ENCODE measurements at regions not wholly inside any gene's neighbourhood (a gene's known extent, or its start where the extent isn't known, plus 50 kb on each side); places are given as distances from the start of the nearest gene placed in this dataset.
"Not testable (repeated sequence)": the region's sequence is repeated elsewhere in the genome, so short reads cannot be mapped to it uniquely, and the experiment has no call there.

DNA sequence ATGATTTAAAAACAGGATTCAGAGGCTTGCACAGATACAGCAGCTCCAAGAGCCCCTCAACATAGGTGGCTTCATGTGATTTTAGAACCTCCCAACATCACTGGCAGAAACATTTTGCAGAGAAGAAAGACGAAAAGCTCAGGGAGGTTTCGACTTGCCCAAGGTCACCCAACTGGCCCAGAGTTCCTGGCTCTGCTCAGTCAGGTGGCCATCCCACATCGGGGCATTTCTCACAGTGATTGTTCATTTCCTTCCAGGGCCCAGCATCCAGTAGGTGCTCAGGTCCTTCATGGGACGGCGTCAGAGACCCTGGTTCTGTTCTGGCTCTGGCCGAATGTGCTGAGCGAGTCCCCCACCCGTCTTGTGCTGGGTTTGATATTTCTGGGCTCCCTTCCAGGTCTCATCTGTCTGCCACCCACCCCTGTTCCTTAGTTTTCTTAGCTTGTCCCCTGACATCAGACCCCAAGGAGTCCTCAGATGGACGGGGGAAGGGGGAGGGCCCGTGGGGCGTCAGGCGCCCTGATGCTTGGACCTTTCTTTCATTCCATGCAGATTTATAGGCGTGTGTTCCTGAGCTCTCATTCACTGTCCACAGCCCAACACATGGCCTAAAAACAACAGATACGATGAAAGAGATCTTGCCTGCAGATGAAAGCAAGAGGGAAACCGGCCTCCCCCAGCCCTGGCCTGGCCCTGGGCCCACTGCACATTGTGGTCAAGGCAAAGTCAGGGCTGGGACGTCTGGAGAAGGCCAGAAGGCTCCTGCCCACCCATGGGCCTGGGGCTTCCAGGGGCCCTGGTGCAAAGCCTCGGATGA is 123.1 kb upstream of the ZBTB40 start:
- in situ Hi-C loops (cut with HindIII; ENCODE audit: low sequenced_read_pairs), result no loop called here

DNA sequence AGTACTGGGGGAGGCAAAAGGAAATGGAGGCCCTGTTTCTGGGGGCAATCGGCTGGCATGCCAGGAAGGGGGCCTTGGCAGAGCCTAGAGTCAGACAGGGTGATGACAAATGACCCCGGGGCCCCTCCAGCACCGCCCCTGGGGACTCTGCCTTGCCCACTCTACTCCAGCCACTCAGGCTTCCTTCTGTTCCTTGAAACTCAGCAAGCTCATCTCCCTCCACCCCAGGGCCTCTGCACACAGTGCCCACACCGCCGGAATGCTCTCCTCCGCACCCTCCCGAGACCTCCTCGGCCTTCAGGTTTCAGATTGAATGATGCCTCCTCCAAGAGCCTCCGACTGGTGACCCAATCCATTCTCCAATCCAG is 122.5 kb upstream of the ZBTB40 start:
- in situ Hi-C loops (cut with HindIII; ENCODE audit: low sequenced_read_pairs), result no loop called here

DNA sequence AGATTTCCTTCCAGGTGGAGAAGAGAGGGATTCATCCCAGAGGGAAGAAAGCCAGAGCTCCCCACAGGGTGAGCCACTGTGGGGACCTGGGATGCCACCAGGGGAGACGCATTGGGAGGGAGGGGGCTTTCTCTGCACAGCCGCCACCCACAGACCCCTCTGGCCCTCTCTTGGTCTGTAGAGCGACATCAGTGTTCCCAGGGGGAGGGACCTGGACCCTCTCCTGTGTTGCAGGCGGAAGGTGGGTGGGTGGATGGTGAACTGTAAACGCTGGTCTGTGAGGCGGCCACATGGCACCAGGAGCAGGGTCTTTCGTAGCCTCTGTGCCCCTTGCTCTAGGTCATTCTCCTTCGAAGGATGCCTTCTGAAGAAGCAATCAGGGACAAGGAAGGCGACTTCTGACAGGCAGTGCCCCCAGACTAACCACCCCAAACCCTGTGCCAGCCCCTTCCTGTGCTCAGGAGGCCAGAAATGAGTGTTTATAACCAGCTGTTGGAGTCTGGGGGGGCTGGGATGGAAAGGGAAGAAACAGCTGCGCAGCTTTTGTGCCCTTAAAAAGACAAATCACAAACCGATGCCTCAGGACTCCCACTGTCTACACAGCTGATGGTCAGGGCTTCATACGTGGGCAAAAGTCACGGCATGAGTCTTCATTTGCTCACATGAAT is 121.4 kb upstream of the ZBTB40 start:
- in situ Hi-C loops (cut with HindIII; ENCODE audit: low sequenced_read_pairs), result no loop called here

DNA sequence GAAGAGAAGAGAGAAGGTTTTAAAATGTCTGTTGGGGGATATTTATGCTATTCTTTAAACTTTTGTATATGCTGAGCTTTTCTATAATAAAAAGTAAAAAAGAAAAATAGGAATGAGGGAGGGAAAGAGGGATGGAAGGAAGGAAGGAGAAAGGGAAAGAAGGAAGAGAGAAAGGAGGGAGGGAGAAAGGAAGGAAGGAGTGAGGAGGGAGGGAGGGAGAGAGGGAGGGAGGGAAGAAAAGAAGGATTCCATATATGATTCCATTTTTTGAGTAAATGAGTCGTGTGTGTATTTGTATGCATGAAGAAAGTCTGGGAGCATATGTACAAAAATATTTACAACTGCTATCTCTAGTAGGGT is 120.9 kb upstream of the ZBTB40 start:
- in situ Hi-C loops (cut with HindIII; ENCODE audit: low sequenced_read_pairs), result no loop called here

DNA sequence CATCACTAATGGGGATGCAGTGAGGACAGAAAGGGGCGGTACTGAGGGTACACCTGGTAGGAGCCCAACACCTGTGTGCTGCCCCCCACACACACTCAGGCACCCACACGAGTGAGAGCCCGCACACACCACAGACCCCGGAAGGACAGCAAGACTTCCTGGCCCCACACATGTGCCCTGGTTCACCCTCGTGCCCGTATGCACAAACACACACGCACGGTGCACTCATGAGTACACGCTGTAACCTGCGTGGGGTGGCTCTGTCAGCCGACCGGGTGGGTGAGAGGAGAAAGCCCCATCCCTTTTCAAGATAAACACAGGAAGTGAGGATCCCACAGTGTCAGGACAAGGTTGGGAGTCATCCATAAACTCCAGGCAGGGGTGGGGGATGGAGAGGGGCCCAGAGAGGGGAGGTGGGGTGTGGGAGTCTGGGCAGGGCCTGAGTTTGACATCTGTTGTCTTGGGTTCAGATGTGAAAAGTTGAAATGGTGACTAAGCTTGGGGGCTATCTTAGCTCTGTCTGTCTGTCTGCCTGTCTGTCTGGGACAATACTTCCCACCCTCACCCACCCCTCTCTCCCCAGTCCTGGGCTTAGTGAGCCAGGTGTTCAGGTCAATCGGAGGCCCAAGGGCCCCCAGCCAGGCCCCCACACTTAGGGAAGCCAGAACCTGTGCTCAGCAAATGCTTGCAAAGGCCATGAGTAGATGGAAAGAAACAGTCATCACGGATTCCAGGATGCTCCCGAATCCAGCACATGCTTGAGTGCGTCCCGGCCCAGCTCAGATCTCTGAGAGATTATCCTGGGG is 119.8 kb upstream of the ZBTB40 start:
- in situ Hi-C loops (cut with HindIII; ENCODE audit: low sequenced_read_pairs), result no loop called here

DNA sequence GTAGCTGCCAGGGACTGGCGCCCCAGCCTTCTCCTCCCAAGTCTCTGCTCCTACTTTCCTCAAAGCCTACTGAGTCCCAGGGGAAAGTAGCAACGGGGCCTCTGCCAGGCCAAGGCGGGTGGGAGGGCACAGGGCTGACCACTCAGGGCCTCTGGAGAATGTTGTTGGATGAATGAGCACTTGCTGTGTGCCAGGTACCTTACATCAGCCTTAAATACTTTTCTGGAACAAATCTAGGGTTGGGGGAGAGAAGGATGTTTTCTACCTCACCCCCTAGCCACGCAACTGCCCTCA is 119.3 kb upstream of the ZBTB40 start:
- in situ Hi-C loops (cut with HindIII; ENCODE audit: low sequenced_read_pairs), result no loop called here

DNA sequence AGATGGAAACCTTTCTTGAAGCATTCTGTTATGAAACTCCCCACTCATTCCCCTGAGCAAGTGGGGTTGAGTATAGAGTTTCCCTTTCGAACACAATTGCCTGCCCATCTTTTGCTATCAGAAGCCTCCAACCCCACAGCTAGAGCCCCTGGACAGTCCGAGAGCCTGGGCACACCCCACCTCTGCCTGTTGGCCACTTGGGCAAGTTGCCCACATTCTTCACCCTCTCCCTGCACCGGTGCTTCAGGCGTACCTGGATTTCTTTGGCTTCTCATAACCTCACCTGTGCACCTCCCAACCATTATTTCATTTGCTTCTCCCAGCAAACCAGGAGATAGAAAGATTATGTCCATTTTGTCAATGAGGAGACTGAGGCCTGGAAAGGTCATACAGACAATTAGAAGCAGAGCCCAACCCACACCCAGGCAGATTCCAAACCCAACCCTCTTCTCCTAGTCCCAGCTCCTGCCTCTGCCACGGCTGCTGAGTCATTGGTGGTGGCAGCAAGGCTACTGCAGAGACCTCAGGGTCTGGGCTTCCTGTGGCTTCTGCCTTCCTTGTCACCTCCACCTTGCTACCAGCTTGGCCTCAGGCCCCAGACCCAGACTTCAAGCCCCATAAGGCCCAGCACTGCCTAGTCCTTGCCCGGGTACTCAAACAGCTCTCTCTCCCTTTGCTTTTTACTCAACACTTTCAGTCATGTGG is 118.7 kb upstream of the ZBTB40 start:
- in situ Hi-C loops (cut with HindIII; ENCODE audit: low sequenced_read_pairs), result no loop called here

DNA sequence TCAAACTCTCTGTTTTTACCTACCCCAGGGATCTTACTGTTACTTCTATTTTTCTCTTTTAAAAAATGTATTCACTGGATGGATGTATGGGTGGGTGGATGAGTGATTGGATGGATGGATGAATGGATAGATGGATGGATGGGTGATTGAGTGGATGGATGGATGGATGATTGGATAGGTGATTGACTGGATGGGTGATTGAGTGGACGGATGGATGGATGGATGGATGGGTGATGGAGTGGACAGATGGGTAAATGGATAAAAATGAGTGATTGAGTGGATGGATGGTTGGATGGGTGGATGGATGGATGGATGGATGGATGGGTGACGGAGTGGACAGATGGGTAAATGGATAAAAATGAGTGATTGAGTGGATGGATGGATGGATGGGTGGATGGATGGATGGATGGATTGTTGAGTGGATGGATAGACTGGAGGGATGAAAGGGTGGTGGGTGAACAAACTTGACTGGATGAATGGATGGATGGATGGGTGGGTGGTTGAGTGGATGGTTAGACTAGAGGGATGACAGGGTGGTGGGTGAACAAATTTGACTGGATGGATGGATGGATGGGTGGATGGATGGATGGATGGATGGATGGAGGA is 118.0 kb upstream of the ZBTB40 start:
- in situ Hi-C loops (cut with HindIII; ENCODE audit: low sequenced_read_pairs), result no loop called here

DNA sequence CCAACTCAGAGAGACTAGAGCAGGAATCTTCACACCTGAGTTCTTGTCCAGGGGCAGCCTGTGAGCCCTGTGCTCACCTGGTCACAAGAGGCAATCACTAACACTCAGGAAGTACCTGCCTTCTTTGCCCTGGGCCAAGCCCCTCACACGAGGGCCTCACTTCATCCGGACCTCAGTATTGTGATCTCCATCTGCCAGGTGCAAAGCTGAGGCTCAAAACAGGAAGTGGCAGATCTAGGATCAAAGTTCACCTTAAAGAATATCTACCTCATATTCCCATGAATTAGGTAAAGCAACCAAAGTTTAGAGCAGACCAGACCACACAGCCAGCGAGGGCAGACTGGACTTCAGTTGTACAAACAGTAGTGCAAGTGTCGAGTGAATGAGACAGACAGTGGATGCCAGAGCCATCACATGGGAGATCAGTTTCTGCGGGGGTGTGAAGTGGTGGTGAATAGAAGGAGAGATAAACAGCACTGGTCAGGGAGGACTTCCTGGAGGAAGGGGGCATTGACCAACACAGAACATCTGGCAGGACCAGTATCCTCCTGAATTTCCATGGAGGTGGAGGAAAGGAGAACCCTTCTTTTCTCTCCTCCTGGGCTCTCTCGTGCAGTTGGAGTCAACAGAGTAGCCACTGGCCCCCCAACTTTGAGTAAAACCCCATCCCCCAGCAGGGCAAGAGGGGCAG is 116.6 kb upstream of the ZBTB40 start:
- in situ Hi-C loops (cut with HindIII; ENCODE audit: low sequenced_read_pairs), result no loop called here

DNA sequence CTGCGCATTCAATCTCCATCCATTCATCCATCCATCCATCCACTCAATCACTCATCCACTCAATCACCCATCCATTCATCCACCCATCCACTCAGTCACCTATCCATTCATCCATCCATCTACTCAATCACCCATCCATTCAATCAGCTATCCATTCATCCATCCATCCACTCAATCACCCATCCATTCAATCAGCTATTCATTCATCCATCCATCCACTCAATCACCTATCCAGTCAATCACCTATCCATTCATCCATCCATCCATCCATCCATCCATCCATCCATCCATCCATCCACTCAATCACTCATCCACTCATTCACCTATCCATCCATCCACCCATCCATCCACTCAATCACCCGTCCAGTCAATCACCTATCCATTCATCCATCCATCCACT is 115.4 kb upstream of the ZBTB40 start:
- in situ Hi-C loops (cut with HindIII; ENCODE audit: low sequenced_read_pairs), result not testable (repeated sequence)

DNA sequence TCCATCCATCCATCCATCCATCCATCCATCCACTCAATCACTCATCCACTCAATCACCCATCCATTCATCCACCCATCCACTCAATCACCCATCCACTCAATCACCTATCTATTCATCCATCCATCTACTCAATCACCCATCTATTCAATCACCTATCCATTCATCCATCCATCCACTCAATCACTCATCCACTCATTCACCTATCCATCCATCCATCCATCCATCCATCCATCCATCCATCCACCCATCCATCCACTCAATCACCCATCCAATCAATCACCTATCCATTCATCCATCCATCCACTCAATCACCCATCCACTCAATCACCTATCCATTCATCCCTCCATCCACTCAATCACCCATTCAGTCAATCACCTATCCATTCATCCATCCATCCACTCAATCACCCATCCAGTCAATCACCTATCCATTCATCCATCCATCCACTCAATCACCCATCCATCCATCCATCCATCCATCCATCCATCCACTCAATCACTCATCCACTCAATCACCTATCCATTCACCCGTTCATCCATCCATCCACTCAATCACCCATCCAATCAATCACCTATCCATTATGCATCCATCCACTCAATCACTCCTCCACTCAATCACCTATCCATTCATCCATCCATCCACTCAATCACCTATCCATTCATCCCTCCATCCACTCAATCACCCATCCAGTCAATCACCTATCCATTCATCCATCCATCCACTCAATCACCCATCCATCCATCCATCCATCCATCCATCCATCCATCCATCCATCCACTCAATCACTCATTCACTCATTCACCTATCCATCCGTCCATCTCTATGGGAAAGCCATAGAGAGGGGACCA is 114.7 kb upstream of the ZBTB40 start:
- in situ Hi-C loops (cut with HindIII; ENCODE audit: low sequenced_read_pairs), result not testable (repeated sequence)

DNA sequence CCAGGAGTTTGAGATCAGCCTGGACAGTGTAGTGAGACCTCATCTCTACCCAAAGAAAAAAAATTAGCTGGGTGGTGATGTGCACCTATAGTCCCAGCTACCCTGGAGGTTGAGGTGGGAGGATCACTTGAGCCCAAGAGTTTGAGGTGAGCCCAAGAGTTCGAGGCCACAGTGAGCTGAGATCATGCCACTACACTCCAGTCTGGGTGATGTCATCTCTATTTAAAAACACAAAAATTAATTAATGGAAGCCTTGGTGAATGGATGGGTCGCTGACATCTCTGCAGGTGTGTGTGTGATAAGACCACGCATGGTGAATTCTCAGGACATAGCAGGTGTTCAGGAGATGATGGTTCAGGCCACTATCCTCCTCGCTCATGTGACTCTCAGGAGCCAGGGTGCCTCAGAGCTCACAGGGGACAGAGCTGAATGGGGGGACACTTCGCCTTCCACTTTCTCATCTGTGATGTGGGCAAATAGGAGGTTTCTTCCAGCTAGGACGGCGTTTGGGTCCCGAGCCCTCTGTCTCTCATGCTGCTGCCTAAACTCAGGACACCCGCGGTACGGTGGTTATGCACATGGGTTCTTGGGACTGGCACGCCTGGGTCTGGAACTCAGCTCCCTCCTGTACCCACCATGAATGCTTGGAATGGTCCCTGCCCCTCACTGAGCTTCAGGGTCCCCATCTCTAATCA is 113.4 kb upstream of the ZBTB40 start:
- in situ Hi-C loops (cut with HindIII; ENCODE audit: low sequenced_read_pairs), result no loop called here

DNA sequence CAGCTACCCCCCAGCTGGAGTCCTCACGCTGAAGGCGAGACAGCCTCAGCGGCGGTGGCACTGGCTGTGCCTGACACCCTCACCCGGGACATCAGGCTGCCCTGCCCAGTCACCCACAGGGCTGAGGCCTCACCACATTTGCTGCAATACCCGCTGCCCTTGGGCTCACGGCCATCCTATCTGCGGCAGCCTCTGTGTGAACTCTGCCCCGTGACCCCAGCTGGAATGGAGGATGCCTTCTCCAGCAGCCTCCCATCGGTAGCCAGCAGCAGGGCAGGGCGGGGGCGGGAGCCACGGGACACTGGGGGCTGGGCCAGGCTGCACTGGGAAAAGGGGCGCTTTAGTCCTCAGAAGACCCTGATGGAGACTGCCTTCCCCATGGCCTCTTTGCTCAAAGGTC is 112.4 kb upstream of the ZBTB40 start:
- in situ Hi-C loops (cut with HindIII; ENCODE audit: low sequenced_read_pairs), result no loop called here

DNA sequence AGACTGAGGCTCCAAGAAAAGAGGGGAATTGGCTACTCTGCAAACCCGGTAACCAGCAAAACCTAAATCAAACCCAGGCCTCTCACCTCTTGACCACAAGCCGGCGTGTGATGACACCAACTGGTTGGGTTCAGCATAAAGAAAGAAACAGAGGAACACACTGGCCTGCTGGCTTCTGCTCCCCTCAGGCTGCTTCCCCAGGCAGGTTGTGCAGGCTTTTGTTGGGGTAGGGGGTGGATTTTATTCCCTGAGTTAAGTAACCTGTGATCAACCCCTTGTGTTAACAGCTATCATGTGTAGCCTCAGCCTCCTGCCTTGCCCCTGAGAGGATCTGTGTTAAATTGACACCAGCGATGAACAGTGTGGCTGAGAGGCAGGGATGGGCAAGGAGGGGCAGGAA is 111.6 kb upstream of the ZBTB40 start:
- in situ Hi-C loops (cut with HindIII; ENCODE audit: low sequenced_read_pairs), result no loop called here

DNA sequence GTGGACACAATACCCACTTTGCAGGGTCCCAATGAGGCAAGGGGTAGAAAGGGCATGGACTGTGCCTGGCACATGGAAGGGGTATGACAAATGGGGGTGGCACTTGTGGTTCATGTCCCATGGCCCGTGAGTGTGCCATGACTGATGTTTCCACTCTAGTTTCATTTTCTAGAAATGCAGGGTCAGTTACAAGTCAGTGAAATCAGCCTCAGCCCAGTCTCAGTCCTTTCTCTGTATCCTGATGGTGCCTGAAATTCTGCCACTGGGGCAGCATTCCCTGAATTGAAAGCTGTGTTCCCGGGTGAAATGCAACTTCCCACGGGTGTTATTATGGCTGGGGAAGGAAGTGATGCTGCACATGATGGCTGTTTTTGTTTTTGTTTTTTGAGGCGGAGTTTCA is 110.8 kb upstream of the ZBTB40 start:
- in situ Hi-C loops (cut with HindIII; ENCODE audit: low sequenced_read_pairs), result no loop called here

DNA sequence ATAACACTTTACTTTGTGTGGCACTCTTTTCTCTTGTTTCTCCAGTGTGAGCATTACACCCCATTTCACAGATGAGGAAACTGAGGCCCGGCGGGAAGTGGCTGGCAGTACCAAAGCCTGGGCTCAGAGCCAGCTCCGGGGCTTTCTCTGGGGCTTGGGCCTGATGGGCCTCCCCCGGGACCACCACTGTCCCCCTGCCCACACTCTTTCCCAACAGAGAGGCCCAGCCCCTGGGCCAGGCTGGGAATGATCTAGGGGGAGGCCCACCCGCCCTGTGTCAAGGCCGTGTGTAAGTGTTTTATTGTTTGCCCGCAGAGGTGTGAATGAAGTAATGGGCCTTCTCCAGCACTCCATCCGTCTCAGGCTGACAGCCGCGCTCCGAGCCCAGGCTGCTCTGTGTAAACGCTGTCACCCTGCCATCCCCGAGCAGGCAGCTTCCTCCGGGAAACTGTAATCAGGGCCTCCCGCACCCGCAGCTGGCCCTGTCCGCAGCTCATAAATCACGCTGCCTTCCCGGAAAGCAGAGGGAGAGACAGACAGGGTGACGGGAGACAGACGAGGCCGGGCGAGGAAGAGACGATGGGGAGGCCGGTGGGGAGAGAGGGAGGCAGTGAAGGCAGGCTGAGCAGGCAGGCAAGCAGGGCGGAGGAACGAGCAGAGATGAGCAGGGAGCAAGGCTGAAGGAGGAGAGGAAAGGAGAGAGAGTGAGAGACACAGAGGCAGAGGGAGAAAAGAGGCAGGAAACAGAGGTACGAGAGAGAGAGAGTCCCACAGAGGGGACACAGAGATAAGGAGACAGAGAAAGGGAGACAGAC is 109.7 kb upstream of the ZBTB40 start:
- in situ Hi-C loops (cut with HindIII; ENCODE audit: low sequenced_read_pairs), result no loop called here

DNA sequence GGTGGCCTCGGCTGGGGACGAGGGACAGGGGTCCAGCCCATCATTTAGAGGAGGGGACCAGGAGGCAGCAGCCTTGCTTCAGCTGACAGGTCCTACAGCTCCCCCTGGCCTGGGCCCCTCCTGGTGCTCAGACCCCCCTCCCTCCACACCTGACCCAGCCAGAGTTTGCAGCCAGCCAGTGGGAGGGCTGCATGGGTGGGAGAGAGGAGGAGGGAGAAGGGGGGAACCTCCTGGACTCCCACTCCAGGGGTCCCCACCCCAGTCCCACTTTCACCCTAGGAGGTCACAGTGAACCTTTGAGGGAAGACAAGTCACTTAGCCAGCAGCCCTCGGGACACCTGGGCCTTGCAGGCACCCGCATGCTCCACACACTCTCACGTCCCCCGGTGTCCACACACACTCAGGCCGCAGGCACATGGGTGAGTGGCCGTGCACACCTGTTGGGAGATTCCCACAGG is 108.9 kb upstream of the ZBTB40 start:
- in situ Hi-C loops (cut with HindIII; ENCODE audit: low sequenced_read_pairs), result no loop called here
